ENCODE measurements at regions not wholly inside any gene's neighbourhood (a gene's known extent, or its start where the extent isn't known, plus 50 kb on each side); places are given as distances from the start of the nearest gene placed in this dataset.
"Not testable (repeated sequence)": the region's sequence is repeated elsewhere in the genome, so short reads cannot be mapped to it uniquely, and the experiment has no call there.

GRCh38 chr2:209002054-209002453, 421.8 kb upstream of the MAP2 start:
- TF ChIP-seq, protein P1, sequence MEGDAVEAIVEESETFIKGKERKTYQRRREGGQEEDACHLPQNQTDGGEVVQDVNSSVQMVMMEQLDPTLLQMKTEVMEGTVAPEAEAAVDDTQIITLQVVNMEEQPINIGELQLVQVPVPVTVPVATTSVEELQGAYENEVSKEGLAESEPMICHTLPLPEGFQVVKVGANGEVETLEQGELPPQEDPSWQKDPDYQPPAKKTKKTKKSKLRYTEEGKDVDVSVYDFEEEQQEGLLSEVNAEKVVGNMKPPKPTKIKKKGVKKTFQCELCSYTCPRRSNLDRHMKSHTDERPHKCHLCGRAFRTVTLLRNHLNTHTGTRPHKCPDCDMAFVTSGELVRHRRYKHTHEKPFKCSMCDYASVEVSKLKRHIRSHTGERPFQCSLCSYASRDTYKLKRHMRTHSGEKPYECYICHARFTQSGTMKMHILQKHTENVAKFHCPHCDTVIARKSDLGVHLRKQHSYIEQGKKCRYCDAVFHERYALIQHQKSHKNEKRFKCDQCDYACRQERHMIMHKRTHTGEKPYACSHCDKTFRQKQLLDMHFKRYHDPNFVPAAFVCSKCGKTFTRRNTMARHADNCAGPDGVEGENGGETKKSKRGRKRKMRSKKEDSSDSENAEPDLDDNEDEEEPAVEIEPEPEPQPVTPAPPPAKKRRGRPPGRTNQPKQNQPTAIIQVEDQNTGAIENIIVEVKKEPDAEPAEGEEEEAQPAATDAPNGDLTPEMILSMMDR (IDR thresholded peaks at IDR 0.05), result no peak

GRCh38 chr2:209005371-209005770, 418.5 kb upstream of the MAP2 start:
- Histone ChIP-seq H3K36me3 (no peaks in the 10 kb centered on the region), H3K4me1 (no peaks in the 10 kb centered on the region), H3K9me3 (peaks cover 0 to 19% of the 10 kb centered on the region in 2 donors), H3K27me3 (no peaks in the 10 kb centered on the region), H3K4me3 (no peak overlapping the region), H3K27ac (no peak overlapping the region)
- no peak for DNase-seq (ENCODE audit: low spot score)
- TF ChIP-seq, protein P1 (IDR thresholded peaks at IDR 0.05), result no peak

More at GRCh38 chr2:209002054-209002453, 421.8 kb upstream of the MAP2 start:
- peaks cover 0 to 16% of the 10 kb centered on the region in 2 donors for H3K9me3 ChIP-seq
- no peaks in the 10 kb centered on the region for H3K4me1 ChIP-seq
- DNase-seq (ENCODE audit: low spot score), result no peak
- no peaks in the 10 kb centered on the region for H3K27me3 ChIP-seq
- H3K4me3 ChIP-seq, result no peak overlapping the region
- H3K27ac ChIP-seq, result no peak overlapping the region
- H3K36me3 ChIP-seq, result no peaks in the 10 kb centered on the region

DNA sequence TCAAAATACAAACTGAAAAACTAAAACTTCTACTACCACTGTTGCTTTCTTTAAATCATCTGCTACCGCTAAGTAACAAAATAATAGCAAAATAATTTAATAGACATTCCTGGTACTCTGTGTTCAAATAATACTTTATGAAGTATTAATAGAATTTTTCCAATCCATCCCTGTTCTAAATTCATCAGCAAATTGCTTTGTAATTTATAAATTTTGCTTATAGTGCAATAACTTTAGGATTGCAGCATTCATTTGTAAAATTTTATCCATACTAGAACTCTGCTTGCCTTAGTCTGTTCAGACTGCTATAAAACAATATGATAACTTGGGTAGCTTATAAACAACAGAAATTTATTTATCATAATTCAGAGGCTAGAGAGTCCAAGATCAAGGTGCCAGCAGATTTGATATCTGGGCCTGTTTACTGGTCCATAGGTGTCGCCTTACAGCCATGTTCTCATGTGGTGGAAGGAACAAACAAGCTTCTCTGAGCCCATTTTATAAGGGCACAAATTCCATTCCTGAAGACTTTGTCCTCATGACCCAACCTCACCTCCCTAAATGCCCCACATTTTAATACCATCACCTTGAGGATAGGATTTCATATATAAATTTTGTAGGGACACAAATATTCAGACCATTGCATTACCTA, 415.1 kb upstream of the MAP2 start:
- DNase-seq (ENCODE audit: low spot score), result no peak
- Histone ChIP-seq H3K27me3 (no peaks in the 10 kb centered on the region), H3K27ac (no peak overlapping the region), H3K36me3 (no peaks in the 10 kb centered on the region), H3K4me3 (no peak overlapping the region), H3K4me1 (no peaks in the 10 kb centered on the region), H3K9me3 (peaks cover 0 to 19% of the 10 kb centered on the region in 2 donors)
- TF ChIP-seq, protein P1 (IDR thresholded peaks at IDR 0.05), result no peak

- not testable (repeated sequence) for H3K4me3 ChIP-seq; H3K4me1 ChIP-seq; DNase-seq (ENCODE audit: low spot score); H3K27me3 ChIP-seq; H3K9me3 ChIP-seq; H3K36me3 ChIP-seq; H3K27ac ChIP-seq
Measured at GRCh38 chr2:209018633-209019032, 405.2 kb upstream of the MAP2 start.

- H3K9me3 ChIP-seq, result no peaks in the 10 kb centered on the region
- TF ChIP-seq, protein P1 (IDR thresholded peaks at IDR 0.05), result no peak
- no peak overlapping the region for H3K4me3 ChIP-seq
- H3K4me1 ChIP-seq, result no peaks in the 10 kb centered on the region
- no peaks in the 10 kb centered on the region for H3K36me3 ChIP-seq
- H3K27me3 ChIP-seq, result no peaks in the 10 kb centered on the region
- DNase-seq (ENCODE audit: low spot score), result no peak
- H3K27ac ChIP-seq, result no peak overlapping the region
Measured at GRCh38 chr2:209029249-209029648, 394.6 kb upstream of the MAP2 start.

GRCh38 chr2:209044307-209044706, 379.5 kb upstream of the MAP2 start:
- DNase-seq (ENCODE audit: low spot score), result no peak
- no peaks in the 10 kb centered on the region for H3K4me1 ChIP-seq
- no peak overlapping the region for H3K27ac ChIP-seq
- H3K4me3 ChIP-seq, result no peak overlapping the region
- H3K27me3 ChIP-seq, result no peaks in the 10 kb centered on the region
- H3K9me3 ChIP-seq, result no peaks in the 10 kb centered on the region
- TF ChIP-seq, protein P1 (IDR thresholded peaks at IDR 0.05), result no peak
- H3K36me3 ChIP-seq, result no peaks in the 10 kb centered on the region
